ENCODE measurements at regions not wholly inside any gene's neighbourhood (a gene's known extent, or its start where the extent isn't known, plus 50 kb on each side); places are given as distances from the start of the nearest gene placed in this dataset.

DNA sequence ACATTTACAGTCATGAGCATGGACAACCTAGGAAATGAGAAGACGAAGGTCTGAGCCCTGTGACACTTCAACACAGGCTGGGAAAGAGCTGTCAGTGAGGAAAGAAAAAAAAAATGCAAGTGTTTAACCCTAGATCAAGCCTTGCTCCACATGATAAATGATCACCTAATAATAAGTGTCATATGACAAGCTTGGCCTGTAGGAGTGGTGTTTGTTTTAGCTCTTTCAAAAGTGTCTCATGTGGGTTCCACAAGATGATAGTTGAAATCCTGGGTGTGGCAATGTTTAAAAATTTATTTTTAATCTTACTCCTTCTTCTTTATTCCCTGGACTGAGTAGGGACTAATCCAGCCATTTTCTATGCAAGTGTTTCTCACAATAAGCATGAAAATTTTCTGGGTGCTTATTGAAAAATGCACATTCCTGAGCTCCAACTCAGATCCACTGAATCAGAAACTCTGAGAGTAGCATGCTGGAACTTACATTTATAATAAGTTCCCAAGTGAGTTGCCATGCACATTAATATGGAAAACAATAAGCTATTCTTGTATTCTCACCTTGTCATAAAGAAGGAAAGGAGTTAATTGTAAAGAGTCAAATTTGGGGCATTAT lies 138.3 kb downstream of the AREG start:
- Histone ChIP-seq H3K9me3 (ENCODE audit: control insufficient read depth, low read length) (no peaks in the 10 kb centered on the region), H3K4me3 (ENCODE audit: low read length) (peak overlapping the region; percentile 45), H3K36me3 (ENCODE audit: control insufficient read depth, insufficient read depth, low read length, severe bottlenecking) (no peaks in the 10 kb centered on the region), H3K9ac (ENCODE audit: low read length) (no peak overlapping the region), H3K4me1 (ENCODE audit: control insufficient read depth, insufficient read depth, low read length) (peaks cover 16% of the 10 kb centered on the region), H3K27me3 (replicated peaks; ENCODE audit: control insufficient read depth, insufficient read depth, low read length) (no peaks in the 10 kb centered on the region)
- peak; percentile 51 for DNase-seq (ENCODE audit: low read depth)

DNA sequence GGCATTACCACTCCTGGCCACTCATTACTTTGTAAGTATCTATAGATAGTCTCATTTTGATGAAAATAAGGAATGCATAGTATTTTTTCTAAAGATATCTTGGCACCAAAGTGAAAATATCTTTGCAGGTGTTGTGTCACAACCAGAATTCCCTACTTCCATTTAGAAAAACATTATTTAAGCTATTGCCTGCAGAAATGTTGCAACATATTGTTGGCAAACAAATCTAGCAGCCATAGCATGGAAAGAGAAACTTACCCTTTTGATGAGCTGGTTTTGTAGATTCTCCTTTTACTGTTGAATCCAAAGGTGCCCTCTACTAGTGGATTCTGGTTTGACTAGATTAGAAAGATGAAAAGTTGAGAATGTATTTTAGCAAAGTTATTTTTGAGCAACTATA lies 138.8 kb downstream of the AREG start:
- Histone ChIP-seq H3K4me1 (ENCODE audit: control insufficient read depth, insufficient read depth, low read length) (peaks cover 16% of the 10 kb centered on the region), H3K27me3 (replicated peaks; ENCODE audit: control insufficient read depth, insufficient read depth, low read length) (no peaks in the 10 kb centered on the region), H3K4me3 (ENCODE audit: low read length) (peak overlapping the region; percentile 45), H3K9ac (ENCODE audit: low read length) (no peak overlapping the region), H3K9me3 (ENCODE audit: control insufficient read depth, low read length) (no peaks in the 10 kb centered on the region), H3K36me3 (ENCODE audit: control insufficient read depth, insufficient read depth, low read length, severe bottlenecking) (no peaks in the 10 kb centered on the region)
- peak; percentile 65 for DNase-seq (ENCODE audit: low read depth)

DNA sequence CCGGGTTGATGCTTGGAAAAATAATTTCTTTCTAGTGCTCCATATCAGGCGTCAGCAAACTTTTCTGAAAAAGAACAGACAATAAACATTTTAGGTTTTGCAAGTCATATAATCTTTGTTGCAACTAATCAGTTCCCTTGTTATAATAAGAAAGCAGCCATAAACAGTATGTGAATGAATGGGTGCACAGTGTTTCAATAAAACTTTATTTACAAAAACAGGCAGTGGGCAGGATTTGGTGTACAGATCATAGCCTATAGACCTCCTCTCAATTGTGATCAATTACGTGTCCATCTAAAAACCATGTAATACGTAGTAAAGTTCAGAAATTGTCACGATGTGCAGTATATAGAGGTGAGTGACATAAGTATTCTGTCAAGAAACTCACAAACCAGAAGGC lies 143.4 kb downstream of the AREG start:
- Histone ChIP-seq H3K4me3 (ENCODE audit: low read length) (no peak overlapping the region), H3K9me3 (ENCODE audit: control insufficient read depth, low read length) (no peaks in the 10 kb centered on the region), H3K9ac (ENCODE audit: low read length) (no peak overlapping the region), H3K27me3 (replicated peaks; ENCODE audit: control insufficient read depth, insufficient read depth, low read length) (no peaks in the 10 kb centered on the region), H3K4me1 (ENCODE audit: control insufficient read depth, insufficient read depth, low read length) (peaks cover 17% of the 10 kb centered on the region), H3K36me3 (ENCODE audit: control insufficient read depth, insufficient read depth, low read length, severe bottlenecking) (no peaks in the 10 kb centered on the region)
- DNase-seq (ENCODE audit: low read depth): no peak

DNA sequence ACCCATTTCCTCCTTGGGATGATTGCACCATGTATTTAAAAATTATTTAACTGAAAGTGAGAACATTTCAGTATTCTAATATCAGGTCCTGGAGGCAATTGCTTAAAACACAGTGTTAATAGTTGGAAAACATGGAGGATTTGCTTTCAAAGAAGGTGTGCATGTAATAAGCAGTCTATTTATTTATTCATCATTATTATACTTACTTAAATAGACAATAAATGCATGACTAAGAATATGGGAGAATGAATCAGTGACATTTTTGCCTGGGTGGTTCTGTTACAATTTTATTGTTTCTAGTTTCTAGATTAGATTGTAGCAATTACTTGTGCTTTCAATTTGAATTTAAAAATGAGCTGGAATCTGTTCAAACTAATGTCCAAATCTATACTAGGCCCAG lies 145.5 kb downstream of the AREG start:
- Histone ChIP-seq H3K9ac (ENCODE audit: low read length) (no peak overlapping the region), H3K4me1 (ENCODE audit: control insufficient read depth, insufficient read depth, low read length) (peaks cover 6% of the 10 kb centered on the region), H3K36me3 (ENCODE audit: control insufficient read depth, insufficient read depth, low read length, severe bottlenecking) (no peaks in the 10 kb centered on the region), H3K9me3 (ENCODE audit: control insufficient read depth, low read length) (no peaks in the 10 kb centered on the region), H3K27me3 (replicated peaks; ENCODE audit: control insufficient read depth, insufficient read depth, low read length) (no peaks in the 10 kb centered on the region), H3K4me3 (ENCODE audit: low read length) (no peak overlapping the region)
- no peak for DNase-seq (ENCODE audit: low read depth)

DNA sequence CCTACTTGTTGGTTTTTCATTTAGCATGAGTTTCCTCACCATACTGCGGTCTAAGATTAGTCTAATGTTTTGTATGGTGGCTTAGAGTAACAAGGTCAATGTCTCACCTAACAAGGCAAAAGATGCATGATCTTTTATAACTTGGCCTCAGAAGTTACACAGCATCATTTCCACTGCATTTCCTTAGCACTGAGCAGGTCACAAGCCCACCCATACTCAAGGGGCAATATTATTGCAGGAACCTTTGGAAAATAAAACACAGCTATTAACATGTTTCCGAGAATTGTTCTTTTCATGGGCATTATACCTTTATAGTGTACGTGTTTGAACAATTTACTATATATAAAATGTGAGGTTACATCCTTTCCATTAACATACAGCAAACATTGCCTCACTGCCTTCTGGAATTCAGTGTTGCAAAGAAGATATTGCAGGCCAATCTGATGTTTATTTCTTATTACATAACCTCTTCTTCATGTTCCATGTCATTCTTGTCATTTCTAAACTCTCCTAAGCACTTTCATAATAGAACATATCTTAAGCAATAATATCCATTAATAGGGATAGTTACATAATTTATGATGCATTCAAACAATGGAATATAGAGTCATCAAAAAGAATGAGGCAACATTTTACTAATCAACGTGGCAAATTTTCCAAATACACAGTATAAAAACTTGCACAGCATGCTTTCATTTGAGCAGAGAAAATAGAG lies 153.8 kb downstream of the AREG start:
- H3K27me3 ChIP-seq (replicated peaks; ENCODE audit: control insufficient read depth, insufficient read depth, low read length): no peaks in the 10 kb centered on the region
- peaks cover 11% of the 10 kb centered on the region for H3K4me1 ChIP-seq (ENCODE audit: control insufficient read depth, insufficient read depth, low read length)
- H3K9me3 ChIP-seq (ENCODE audit: control insufficient read depth, low read length): no peaks in the 10 kb centered on the region
- H3K4me3 ChIP-seq (ENCODE audit: low read length): no peak overlapping the region
- H3K9ac ChIP-seq (ENCODE audit: low read length): no peak overlapping the region
- peak; percentile 15 for DNase-seq (ENCODE audit: low read depth)
- no peaks in the 10 kb centered on the region for H3K36me3 ChIP-seq (ENCODE audit: control insufficient read depth, insufficient read depth, low read length, severe bottlenecking)

DNA sequence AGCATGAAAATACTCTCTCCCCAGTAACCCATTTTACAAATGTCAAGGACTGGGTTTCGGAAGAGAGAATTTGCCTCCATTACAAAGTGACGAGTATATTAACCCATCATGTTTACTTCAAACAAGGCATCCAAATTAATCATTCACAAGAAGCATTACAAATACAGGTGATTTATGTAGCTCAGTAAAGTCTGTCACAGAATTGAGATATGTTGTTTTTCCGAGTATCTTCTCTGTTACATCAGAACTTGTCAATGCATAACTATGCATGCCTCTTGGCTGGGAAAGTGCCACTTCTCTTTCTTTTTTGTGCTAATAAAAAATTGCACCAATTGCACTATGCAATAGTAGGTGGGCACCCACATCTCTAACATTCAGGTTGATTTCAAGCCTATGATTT lies 158.2 kb downstream of the AREG start:
- Histone ChIP-seq H3K27me3 (replicated peaks; ENCODE audit: control insufficient read depth, insufficient read depth, low read length) (no peaks in the 10 kb centered on the region), H3K9me3 (ENCODE audit: control insufficient read depth, low read length) (no peaks in the 10 kb centered on the region), H3K9ac (ENCODE audit: low read length) (no peak overlapping the region), H3K4me3 (ENCODE audit: low read length) (no peak overlapping the region), H3K36me3 (ENCODE audit: control insufficient read depth, insufficient read depth, low read length, severe bottlenecking) (no peaks in the 10 kb centered on the region), H3K4me1 (ENCODE audit: control insufficient read depth, insufficient read depth, low read length) (peaks cover 11% of the 10 kb centered on the region)
- DNase-seq (ENCODE audit: low read depth): no peak

DNA sequence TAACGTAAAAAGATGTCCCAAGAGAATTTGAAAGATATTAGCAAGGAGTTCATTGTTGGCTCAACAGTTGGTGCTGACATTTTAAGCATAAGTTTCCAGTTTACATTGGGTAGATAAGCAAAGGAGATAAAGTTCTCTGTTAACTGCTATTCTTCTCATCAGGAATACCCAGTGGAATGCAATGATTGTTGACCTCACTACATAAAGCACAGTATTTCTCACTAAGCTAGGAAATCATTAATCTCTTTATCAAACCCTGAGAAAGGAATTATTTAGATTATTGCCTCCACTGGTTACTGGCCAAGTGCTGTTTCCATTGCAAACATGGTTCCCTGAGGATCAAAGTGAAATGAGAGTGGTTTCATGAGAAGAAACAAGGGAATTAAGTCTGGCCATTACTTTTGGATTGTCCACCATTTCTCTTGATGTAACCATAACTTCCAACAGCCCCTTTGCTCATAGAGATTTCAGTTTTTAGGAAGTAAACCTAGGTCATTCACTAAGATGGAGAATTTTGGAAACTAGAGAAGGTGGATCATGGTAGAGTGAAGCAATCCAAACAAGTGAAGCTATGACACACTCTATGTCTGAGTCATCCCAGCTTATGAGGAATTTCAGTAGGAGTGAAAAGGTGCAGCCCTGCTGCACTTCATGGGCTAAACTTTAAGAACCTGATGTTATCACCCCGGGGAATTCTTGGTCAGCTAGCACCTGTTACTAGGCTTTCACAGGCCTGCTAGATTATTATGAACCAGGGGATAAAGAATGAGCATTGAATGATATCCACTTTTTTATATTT lies 163.4 kb downstream of the AREG start:
- no peaks in the 10 kb centered on the region for H3K4me1 ChIP-seq (ENCODE audit: control insufficient read depth, insufficient read depth, low read length)
- H3K4me3 ChIP-seq (ENCODE audit: low read length): no peak overlapping the region
- no peaks in the 10 kb centered on the region for H3K9me3 ChIP-seq (ENCODE audit: control insufficient read depth, low read length)
- H3K9ac ChIP-seq (ENCODE audit: low read length): no peak overlapping the region
- H3K36me3 ChIP-seq (ENCODE audit: control insufficient read depth, insufficient read depth, low read length, severe bottlenecking): no peaks in the 10 kb centered on the region
- DNase-seq (ENCODE audit: low read depth): no peak
- H3K27me3 ChIP-seq (replicated peaks; ENCODE audit: control insufficient read depth, insufficient read depth, low read length): no peaks in the 10 kb centered on the region

DNA sequence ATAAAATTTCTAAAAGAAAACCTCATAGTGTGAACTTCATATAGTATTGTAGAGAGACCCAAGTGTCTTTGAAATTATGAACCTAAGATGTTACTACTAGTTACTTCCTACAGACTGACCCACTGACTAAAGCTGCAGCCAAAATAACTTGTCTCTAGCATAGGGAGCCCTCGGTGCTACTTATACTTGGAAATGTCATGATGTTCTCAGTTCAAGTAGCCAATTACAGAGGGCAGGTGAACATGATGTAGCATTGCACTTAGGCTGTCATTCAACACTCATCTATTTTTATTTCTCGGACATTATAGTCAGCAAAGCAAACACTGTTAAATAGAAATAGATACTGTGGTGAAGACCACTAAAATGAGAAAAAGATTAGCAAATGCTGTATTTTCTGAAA lies 165.6 kb downstream of the AREG start:
- DNase-seq (ENCODE audit: low read depth): no peak
- Histone ChIP-seq H3K4me3 (ENCODE audit: low read length) (no peak overlapping the region), H3K4me1 (ENCODE audit: control insufficient read depth, insufficient read depth, low read length) (no peaks in the 10 kb centered on the region), H3K36me3 (ENCODE audit: control insufficient read depth, insufficient read depth, low read length, severe bottlenecking) (no peaks in the 10 kb centered on the region), H3K9ac (ENCODE audit: low read length) (no peak overlapping the region), H3K9me3 (ENCODE audit: control insufficient read depth, low read length) (no peaks in the 10 kb centered on the region), H3K27me3 (replicated peaks; ENCODE audit: control insufficient read depth, insufficient read depth, low read length) (no peaks in the 10 kb centered on the region)

DNA sequence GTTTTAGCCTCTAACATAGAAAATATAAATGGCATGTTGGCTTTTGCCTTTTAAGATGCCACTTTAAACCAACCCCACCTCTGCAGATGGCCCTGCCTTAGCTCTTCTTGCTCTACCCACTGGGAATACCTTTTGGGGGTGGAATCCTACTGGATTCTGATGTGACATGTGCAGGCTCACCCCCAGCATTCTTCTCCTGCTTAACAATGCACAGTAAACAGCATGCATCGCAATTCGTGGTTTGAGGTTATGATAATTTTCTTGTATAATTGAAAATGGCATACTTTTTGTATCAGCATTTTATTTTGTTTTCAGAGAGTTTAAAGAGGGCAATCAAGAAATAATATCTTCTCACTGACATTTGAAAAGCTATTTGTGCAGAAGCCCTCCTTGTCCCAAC lies 167.9 kb downstream of the AREG start:
- H3K9me3 ChIP-seq (ENCODE audit: control insufficient read depth, low read length): peaks cover 13% of the 10 kb centered on the region
- H3K9ac ChIP-seq (ENCODE audit: low read length): no peak overlapping the region
- no peak overlapping the region for H3K4me3 ChIP-seq (ENCODE audit: low read length)
- no peaks in the 10 kb centered on the region for H3K36me3 ChIP-seq (ENCODE audit: control insufficient read depth, insufficient read depth, low read length, severe bottlenecking)
- DNase-seq (ENCODE audit: low read depth): no peak
- no peaks in the 10 kb centered on the region for H3K27me3 ChIP-seq (replicated peaks; ENCODE audit: control insufficient read depth, insufficient read depth, low read length)
- H3K4me1 ChIP-seq (ENCODE audit: control insufficient read depth, insufficient read depth, low read length): no peaks in the 10 kb centered on the region

DNA sequence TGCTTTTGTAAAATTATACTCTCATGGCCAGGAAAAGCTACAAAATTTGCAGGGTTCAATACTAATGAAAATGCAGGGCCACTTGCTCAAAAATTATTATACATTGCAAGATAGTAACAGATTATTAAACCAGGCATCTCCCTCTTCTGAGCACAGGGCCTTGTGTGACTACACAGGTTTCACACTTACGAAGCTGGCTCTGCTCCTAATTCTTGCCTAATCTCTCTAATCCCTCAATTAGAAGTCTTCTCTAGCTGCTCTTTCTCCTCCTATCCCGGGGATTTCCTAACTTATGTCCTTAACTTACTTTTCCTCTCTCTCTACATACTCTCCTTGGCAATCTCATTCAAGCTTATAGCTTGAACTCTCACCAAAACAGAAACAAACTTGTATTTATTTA lies 168.3 kb downstream of the AREG start:
- H3K9ac ChIP-seq (ENCODE audit: low read length): no peak overlapping the region
- peaks cover 4% of the 10 kb centered on the region for H3K4me1 ChIP-seq (ENCODE audit: control insufficient read depth, insufficient read depth, low read length)
- no peaks in the 10 kb centered on the region for H3K36me3 ChIP-seq (ENCODE audit: control insufficient read depth, insufficient read depth, low read length, severe bottlenecking)
- no peaks in the 10 kb centered on the region for H3K27me3 ChIP-seq (replicated peaks; ENCODE audit: control insufficient read depth, insufficient read depth, low read length)
- no peak overlapping the region for H3K4me3 ChIP-seq (ENCODE audit: low read length)
- peaks cover 13% of the 10 kb centered on the region for H3K9me3 ChIP-seq (ENCODE audit: control insufficient read depth, low read length)
- no peak for DNase-seq (ENCODE audit: low read depth)

DNA sequence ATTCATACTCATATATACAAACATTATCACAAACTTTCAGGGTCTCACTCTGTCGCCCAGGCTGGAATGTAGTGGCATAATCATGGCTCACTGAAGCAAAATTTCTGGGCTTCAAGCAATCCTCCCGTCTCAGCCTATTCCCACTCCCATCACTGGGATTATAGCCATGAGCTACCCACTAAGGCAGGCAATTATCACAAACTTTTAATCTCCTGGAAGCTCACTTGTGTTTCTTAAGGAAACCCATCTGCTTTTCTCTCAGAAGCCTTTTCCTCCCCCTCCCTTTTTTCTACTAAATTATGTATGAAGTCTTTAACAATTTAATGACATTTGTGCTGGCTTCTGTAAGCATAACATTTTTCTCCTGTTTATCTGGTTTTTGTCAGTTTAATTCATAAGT lies 170.5 kb downstream of the AREG start:
- H3K36me3 ChIP-seq (ENCODE audit: control insufficient read depth, insufficient read depth, low read length, severe bottlenecking): no peaks in the 10 kb centered on the region
- H3K27me3 ChIP-seq (replicated peaks; ENCODE audit: control insufficient read depth, insufficient read depth, low read length): no peaks in the 10 kb centered on the region
- DNase-seq (ENCODE audit: low read depth): no peak

More for the DNA sequence above, 170.5 kb downstream of the AREG start:
- peaks cover 25% of the 10 kb centered on the region for H3K4me1 ChIP-seq (ENCODE audit: control insufficient read depth, insufficient read depth, low read length)
- peaks cover 13% of the 10 kb centered on the region for H3K9me3 ChIP-seq (ENCODE audit: control insufficient read depth, low read length)
- H3K9ac ChIP-seq (ENCODE audit: low read length): no peak overlapping the region
- H3K4me3 ChIP-seq (ENCODE audit: low read length): no peak overlapping the region
